ENCODE measurements at regions not wholly inside any gene's neighbourhood (a gene's known extent, or its start where the extent isn't known, plus 50 kb on each side); places are given as distances from the start of the nearest gene placed in this dataset.
"Not testable (repeated sequence)": the region's sequence is repeated elsewhere in the genome, so short reads cannot be mapped to it uniquely, and the experiment has no call there.

- no peak for DNase-seq (ENCODE audit: low read depth)
These were observed 238.6 kb downstream of the TRIML1 start for GRCh38 chr4:188377816-188378215.

GRCh38 chr4:188383180-188383579 is 243.9 kb downstream of the TRIML1 start:
- DNase-seq (ENCODE audit: low read depth): no peak

DNA sequence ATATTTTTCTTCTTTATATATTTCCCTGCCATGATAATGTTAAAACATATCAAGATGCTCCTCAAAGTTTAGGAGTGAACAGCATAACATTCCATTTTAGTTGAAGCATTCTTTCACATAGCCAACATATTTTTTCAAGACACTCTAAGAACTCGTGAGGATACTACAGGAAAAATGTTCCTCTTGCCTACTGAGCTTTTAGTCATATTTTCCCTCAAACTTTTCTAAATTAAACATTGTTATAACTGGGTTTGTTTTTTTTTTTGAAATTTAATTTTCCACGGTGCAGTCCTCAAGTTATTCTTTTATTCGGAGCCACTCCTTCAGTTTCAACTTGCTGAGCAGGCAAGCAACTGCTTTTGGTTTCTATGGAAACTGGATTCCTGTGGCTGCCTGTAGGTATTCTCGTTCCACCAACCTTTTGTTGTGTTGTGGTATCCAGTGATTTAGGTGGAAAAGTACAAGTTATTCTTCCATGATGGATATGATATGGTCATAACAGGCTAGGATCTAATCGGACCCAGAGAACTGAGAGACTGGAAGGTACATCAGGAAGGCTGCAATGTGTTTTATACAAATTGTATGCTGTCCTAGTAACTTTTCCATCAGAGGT is 248.0 kb downstream of the TRIML1 start:
- DNase-seq (ENCODE audit: low read depth): no peak

GRCh38 chr4:188391349-188391748 is 252.1 kb downstream of the TRIML1 start:
- DNase-seq (ENCODE audit: low read depth): not testable (repeated sequence)

DNA sequence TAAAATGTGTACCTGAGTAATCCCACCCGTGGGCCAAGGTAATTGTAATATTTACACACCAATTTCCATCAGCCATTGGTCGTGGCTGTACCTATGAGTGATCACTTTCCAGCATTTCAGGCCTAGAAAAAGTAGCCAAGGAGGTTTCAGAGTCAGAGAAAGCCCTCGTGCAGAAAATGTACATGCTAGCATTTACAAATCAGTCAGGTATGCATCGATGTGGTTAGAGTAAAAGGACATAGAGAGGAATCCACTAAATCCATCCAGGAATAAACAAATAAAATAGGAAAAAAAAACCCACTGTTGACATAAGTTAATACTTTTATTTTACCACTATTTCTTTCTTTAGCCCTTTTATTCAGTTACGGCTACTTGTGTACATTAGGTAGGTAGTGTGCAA is 256.8 kb downstream of the TRIML1 start:
- no peak for DNase-seq (ENCODE audit: low read depth)

GRCh38 chr4:188399834-188400233 is 260.6 kb downstream of the TRIML1 start:
- DNase-seq (ENCODE audit: low read depth): no peak

- DNase-seq (ENCODE audit: low read depth): no peak
These were observed 261.2 kb downstream of the TRIML1 start for GRCh38 chr4:188400451-188400850.

DNA sequence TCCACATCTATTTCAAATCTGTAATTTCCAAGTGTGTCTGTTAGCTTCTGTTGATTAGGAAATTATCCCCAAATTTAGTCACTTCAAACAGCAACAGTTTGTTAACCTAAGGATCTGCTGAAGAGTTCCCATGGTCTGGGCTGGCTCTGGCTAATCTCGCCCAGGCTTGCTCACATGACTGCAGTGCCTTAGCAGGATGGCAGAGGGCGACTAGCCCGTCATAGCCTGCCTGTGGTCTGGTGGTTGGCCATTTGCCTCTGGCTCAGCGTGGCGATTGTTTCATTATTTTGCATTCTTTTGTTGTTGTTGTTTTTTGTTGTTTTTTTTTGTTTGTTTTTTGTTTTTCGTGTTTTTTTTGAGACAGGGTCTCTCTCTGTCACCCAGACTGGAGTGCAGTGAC is 264.0 kb downstream of the TRIML1 start:
- no peak for DNase-seq (ENCODE audit: low read depth)

DNA sequence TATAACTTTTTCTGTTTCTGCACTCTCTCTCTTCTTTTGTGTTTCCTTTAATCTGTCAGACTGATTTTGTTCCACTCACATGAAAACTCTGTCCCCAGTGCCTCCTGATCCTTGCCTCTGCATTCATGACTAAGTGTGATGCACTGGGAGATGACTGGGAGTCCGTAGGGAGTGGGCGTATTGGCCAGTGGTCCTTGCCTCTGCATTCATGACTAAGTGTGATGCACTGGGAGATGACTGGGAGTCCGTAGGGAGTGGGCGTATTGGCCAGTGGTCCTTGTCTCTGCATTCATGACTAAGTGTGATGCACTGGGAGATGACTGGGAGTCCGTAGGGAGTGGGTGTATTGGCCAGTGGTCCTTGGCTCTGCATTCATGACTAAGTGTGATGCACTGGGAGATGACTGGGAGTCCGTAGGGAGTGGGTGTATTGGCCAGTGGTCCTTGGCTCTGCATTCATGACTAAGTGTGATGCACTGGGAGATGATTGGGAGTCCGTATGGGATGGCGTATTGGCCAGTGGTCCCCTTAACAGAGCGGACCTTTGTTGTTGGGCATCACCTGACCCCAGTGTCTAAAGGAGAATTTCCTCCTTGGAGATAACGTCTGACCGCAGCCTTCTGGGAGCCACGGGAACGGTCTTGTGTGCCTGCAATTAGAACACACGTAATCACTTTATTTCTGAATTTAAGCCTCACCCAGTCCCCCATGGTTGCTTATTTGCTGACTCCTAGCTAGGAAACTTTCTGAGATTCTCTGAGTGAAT is 266.0 kb downstream of the TRIML1 start:
- not testable (repeated sequence) for DNase-seq (ENCODE audit: low read depth)

DNA sequence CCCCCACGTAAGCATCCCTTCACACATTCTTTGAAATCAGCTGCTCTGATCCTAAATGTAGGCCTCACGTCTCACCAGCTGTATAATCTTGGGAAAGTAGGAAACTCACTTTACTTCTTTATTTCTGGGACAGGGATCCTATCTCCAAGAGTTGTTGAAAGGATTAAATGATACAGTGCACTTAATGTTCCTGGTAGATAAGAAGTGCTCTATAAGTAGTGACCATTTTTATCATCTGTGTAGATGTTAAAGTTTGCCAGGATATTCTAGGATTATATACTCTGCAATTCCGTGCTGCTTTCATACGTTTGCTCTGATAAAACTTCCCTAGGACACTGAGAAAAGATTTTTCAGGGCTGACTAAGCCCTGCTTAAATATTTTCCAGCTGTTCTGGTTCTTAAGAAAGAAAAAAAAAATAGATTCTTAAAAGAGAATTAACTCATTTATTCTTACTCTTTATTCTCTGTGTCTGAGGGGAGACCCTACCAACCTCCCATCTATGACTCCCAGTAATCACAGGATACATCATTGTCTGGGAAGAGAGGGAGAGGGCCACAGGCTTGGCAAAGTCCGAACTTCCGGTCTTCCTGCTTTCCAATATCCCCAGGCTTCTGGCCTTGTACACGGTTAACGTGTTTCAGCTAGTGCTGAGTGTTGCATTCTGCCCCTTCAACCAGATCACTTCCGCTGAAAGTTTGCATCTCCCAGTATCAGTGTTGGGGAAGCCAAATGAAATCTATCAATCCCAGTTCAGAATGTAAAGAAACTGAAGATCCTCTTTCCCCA is 269.2 kb downstream of the TRIML1 start:
- no peak for DNase-seq (ENCODE audit: low read depth)

DNA sequence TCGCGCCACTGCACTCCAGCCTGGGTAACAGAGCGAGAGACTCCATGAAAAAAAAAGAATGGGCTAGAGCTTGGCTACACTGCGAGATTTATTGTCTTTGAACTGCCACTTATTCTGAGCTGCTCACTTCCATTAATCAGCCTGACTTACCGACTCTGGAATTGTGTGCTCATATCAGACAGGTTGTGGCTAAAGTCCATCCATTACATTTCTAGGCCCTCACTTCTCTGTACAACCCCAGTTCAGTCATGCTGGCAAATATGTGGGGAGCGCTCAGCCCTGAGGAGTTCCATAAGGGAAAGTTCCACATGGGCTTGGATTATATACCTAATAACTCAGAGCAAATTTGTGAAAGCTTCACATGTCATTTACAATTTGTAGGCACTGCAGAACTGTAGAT is 270.6 kb downstream of the TRIML1 start:
- DNase-seq (ENCODE audit: low read depth): no peak

DNA sequence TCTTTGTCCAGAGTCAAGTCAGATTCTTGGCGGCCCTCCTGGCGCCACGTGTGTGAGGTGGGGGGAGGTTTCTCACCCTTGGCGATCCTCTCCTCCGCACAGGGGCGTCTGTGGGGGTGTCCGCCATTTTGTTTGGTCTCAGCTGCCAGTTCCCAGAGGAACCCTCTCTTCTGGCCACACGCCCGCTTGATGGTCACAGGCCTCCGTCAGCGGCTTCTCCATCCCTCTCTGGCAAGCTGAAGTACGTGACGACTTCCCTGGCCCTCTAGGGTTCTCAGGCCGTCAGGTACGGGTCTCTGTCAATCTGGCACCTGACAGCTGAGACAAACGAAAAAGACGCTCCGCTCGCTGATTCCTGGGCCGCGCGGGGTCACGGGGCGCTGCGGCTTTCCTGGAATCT is 272.6 kb downstream of the TRIML1 start:
- no peak for DNase-seq (ENCODE audit: low read depth)

DNA sequence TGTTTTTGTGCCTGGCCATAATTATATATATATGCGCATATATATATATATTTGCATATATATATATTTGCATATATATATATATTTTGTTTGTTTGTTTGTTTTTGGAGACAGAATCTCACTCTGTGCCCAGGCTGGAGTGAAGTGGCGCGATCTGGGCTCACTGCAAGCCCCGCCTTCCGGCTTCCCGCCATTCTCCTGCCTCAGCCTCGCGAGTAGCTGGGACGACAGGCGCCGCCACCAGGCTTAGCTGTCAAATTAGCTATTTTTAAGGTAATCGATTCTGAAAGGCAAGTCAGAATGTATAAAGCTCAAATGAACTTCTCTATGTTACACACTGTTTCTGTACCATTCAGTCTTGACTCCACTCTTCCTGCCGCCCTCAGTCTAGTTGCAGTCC is 273.3 kb downstream of the TRIML1 start:
- no peak for DNase-seq (ENCODE audit: low read depth)

GRCh38 chr4:188414441-188414840 is 275.2 kb downstream of the TRIML1 start:
- no peak for DNase-seq (ENCODE audit: low read depth)

DNA sequence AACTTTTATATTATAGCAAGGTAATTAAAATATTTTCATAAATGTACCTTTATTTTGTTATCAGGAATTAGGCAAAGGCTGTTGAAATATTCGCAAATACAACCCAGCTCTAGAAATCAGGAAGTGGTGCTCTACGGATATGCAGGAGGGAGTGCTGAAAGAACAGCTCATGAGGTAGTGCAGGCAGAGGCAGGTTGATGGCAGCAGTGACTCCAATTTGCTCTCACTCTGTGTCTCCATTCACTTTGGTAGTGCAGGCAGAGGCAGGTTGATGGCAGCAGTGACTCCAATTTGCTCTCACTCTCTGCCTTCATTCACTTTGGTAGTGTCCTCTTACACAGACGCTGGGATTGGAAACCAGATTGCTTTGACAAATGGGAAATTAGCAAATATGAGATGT is 277.9 kb downstream of the TRIML1 start:
- no peak for DNase-seq (ENCODE audit: low read depth)

DNA sequence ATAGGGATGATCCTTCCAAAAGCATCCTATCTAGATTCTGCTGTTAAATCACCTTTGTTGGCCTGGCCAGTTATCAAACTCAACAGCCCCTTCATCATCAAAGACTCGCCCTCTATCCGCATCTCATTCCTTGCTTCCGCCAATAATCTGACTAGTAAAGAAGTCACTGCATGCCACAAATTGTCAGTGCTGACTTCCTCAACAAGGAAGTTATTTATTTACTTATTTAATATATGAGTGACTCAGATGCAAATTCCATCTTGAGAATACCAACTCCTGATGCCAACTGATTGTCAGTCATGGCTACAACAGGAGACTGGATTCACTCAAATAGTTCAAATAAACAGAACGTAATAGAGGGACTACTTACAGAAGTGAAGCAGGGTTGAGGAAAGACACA is 283.8 kb downstream of the TRIML1 start:
- no peak for DNase-seq (ENCODE audit: low read depth)

DNA sequence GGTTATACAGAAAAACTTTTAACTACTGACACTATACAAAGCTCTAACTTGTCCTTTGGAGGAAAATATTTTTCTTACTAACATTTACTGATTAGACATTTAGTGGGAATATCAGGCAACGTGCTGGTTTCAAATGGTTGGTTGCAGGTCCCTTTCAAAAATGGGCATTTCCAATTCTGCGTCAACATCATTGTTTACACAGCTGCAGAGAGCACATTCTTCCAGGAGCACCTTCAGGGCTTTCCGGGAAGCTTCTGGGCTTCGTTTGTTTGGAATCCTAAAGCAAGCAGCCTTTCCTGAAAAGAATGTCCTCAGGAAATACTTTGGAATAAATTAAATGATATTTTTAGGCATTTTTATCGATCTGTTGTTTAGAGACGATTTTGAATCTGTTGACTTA is 289.7 kb downstream of the TRIML1 start:
- no peak for DNase-seq (ENCODE audit: low read depth)

DNA sequence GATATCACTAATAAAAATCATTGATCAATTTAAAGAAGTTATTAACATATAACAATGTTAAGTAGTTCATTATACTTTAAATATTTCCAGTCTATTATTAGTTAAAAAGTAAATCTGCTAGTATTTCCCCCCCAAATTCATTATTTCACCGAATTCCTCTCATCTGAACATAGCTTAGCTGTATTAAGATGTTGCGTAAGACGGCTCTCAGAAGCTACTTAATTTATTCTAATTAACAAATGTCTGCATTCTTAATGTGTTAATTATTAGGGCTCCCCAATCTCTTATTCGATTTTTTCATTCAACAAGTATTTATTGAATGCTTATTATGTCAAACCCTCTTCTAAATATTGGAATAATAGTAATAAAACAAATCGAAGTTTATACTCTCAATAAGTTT is 290.7 kb downstream of the TRIML1 start:
- DNase-seq (ENCODE audit: low read depth): no peak

DNA sequence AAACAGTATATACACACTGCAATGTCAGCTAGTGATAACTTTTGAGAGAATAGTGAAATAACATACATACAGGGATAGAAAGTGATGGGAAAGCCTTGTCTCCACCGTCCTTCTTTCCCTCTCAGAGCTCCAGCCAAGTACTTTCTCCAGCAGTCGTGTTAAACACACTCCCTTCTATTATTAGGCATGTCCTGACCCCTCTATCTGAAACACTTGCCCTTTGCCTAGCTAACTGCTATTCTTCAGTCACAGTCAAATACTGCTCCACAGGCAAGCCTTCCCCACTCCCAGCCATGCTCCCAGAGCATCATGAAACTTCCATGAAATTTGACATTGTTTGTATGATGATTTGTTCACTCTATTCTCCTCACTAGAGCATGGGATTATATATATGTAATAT is 291.1 kb downstream of the TRIML1 start:
- no peak for DNase-seq (ENCODE audit: low read depth)

GRCh38 chr4:188432328-188432727 is 293.1 kb downstream of the TRIML1 start:
- DNase-seq (ENCODE audit: low read depth): no peak

DNA sequence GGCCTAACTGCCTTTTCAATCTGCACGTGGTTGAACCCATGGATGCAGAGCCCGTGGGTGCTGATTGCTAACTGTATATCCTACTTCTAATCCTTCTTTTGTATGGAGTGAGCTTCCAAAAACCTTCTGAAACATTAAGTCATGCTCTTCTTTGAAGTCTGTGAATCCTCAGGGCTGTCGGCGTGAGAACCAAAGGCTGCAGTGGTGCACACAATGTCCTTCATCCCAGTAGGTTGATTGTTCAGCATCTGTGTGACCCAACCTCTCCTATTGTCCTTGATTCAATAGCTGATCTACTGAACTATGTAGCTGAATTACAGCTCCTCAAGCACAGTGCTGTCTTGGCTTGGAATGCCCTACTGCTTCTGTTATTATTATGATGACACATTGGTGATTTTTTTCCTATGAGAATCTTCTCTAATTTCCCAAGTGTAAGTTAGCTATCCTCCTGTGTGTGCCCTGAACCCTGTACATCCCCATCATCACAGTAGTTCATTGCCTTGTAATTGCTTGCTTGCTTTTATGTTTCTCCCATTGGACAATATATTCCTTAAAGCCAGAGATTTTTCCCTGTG is 294.6 kb downstream of the TRIML1 start:
- no peak for DNase-seq (ENCODE audit: low read depth)

DNA sequence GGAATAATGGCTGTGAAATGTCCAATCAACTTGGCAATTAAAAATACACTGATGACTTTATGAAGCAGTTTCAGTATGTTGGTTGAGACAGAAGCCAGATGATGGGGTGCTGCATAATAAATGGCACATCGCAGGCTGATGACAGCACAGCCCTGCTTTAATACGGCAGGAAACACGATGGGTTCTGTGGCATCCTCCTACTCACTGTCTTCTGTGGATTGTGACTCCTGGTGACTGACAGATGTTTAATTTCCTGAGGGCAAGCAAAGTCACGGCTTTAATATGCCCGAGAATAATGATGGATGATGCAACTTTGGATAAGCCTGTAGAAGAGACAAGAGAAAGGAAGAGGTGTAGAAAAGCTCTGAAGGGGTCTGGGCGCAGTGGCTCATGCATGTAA is 295.4 kb downstream of the TRIML1 start:
- DNase-seq (ENCODE audit: low read depth): no peak

DNA sequence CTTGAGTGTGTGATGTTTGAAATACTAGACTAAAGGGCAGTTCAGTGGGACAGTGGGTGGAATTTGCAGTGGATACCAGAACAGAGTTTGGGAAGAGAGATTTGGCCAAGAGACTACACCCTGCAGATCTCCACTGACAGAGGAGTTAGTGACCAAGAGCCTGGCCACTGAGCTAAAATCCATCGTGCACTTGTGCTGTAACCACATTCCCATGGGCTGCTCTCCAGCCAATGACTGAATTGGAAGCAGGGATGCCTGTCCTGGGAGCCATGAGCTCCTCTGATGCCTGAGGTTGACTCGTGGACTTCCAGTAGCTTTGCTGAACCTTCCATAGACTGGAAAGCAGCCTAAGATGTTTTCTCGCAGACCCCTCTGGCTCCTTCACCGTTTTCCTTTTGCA is 296.1 kb downstream of the TRIML1 start:
- no peak for DNase-seq (ENCODE audit: low read depth)

All from activated T-cell treated with anti-CD3 and anti-CD28 coated beads for 24 hours (primary cell).